GM12801 (cell line): ENCODE measurements at regions not wholly inside any gene's neighbourhood (a gene's known extent, or its start where the extent isn't known, plus 50 kb on each side); places are given as distances from the start of the nearest gene placed in this dataset.

Experiments
- CTCF ChIP-seq: IDR thresholded peaks from one replicate; pipeline ENCODE4 v1.5.1; 2011; ENCODE audit warnings: control low read depth; ENCODE audit not compliant: insufficient read length; ENCODE audit errors: extremely low read depth

GRCh38 chr2:157932480-157933159 is 56.5 kb upstream of the ACVR1 start:
- no peak for TF ChIP-seq CTCF

GRCh38 chr2:157931542-157931941 is 55.4 kb upstream of the ACVR1 start:
- no peak for TF ChIP-seq CTCF

- no peak for TF ChIP-seq CTCF
Measured at GRCh38 chr2:157930728-157931127, 54.6 kb upstream of the ACVR1 start.

GRCh38 chr2:157929871-157930667 is 53.9 kb upstream of the ACVR1 start:
- TF ChIP-seq CTCF = no peak

- TF ChIP-seq CTCF = no peak
Measured at GRCh38 chr2:157928372-157928771, 52.2 kb upstream of the ACVR1 start.

- TF ChIP-seq CTCF = no peak
Measured at GRCh38 chr2:157927155-157927554, 51.0 kb upstream of the ACVR1 start.
